MM.1S (cell line): ENCODE measurements at regions not wholly inside any gene's neighbourhood (a gene's known extent, or its start where the extent isn't known, plus 50 kb on each side); places are given as distances from the start of the nearest gene placed in this dataset.

ENCODE experiments used
- DNase-seq: peaks from one replicate; pipeline ENCODE4 v3.0.0-alpha.2; 2015
- H2AFZ ChIP-seq: fragments of 300-600 bp; sonication (generic); 2 replicates; pipeline ENCODE4 v1.6.0; 2016; ENCODE audit warnings: antibody characterized with exemption, low read length
- H3F3A ChIP-seq: fragments of 300-600 bp; sonication (generic); 2 replicates; pipeline ENCODE4 v1.6.1; 2016; ENCODE audit warnings: mild to moderate bottlenecking, antibody characterized with exemption, low read length, moderate library complexity, mixed read lengths; ENCODE audit not compliant: insufficient read depth
- H3K27ac ChIP-seq: fragments of 300-600 bp; sonication (generic); 2 replicates; pipeline ENCODE4 v1.5.1; 2016; ENCODE audit warnings: mild to moderate bottlenecking, low read length
- H3K27me3 ChIP-seq: fragments of 300-600 bp; sonication (generic); replicated peaks from 2 replicates; pipeline ENCODE4 v1.6.0; 2016; ENCODE audit warnings: low read length; ENCODE audit not compliant: insufficient read depth
- H3K36me3 ChIP-seq: fragments of 300-600 bp; sonication (generic); replicated peaks from 2 replicates; pipeline ENCODE4 v1.6.1; 2016; ENCODE audit warnings: mild to moderate bottlenecking, low read length, mixed read lengths; ENCODE audit not compliant: insufficient read depth
- H3K4me1 ChIP-seq: fragments of 300-600 bp; sonication (generic); 2 replicates; pipeline ENCODE4 v1.6.1; 2016; ENCODE audit warnings: low read length, mixed read lengths
- H3K4me2 ChIP-seq: fragments of 300-600 bp; sonication (generic); 2 replicates; pipeline ENCODE4 v1.6.0; 2016; ENCODE audit warnings: low read depth, low read length
- H3K4me3 ChIP-seq: fragments of 300-600 bp; sonication (generic); 2 replicates; pipeline ENCODE4 v1.5.1; 2016; ENCODE audit warnings: low read length, mixed read lengths
- H3K79me2 ChIP-seq: fragments of 300-600 bp; sonication (generic); 2 replicates; pipeline ENCODE4 v1.6.1; 2016; ENCODE audit warnings: mixed run types, low read length, mixed read lengths
- H3K9ac ChIP-seq: fragments of 300-600 bp; sonication (generic); 2 replicates; pipeline ENCODE4 v1.6.1; 2016; ENCODE audit warnings: low read length, mixed read lengths
- H3K9me2 ChIP-seq: fragments of 300-600 bp; sonication (generic); replicated peaks from 2 replicates; pipeline ENCODE4 v1.6.1; 2016; ENCODE audit warnings: mild to moderate bottlenecking, low read length, mixed read lengths; ENCODE audit not compliant: insufficient read depth
- H3K9me3 ChIP-seq: fragments of 300-600 bp; sonication (generic); replicated peaks from 2 replicates; pipeline ENCODE4 v1.6.1; 2016; ENCODE audit warnings: mild to moderate bottlenecking, low read length, mixed read lengths; ENCODE audit not compliant: insufficient read depth
- H4K20me1 ChIP-seq: fragments of 300-600 bp; sonication (generic); 2 replicates; pipeline ENCODE4 v1.6.1; 2016; ENCODE audit warnings: mild to moderate bottlenecking, low read length, moderate library complexity, mixed read lengths; ENCODE audit not compliant: insufficient read depth
- EZH2 ChIP-seq: fragments of 300-600 bp; sonication (generic); optimal IDR thresholded peaks from 2 replicates; pipeline ENCODE3; 2017; ENCODE audit warnings: low read depth, mild to moderate bottlenecking, antibody characterized with exemption, low read length, mixed read lengths
- EZH2phosphoT487 ChIP-seq: fragments of 300-600 bp; sonication (generic); IDR thresholded peaks from 2 replicates; pipeline ENCODE4 v1.6.1; 2018; ENCODE audit warnings: antibody characterized with exemption, low read length
- TF ChIP-seq, protein P1 (sequence below): fragments of 300-600 bp; sonication (generic); IDR thresholded peaks from 2 replicates; pipeline ENCODE4 v1.5.1; 2016; ENCODE audit warnings: antibody characterized with exemption, low read length, mixed read lengths

DNA sequence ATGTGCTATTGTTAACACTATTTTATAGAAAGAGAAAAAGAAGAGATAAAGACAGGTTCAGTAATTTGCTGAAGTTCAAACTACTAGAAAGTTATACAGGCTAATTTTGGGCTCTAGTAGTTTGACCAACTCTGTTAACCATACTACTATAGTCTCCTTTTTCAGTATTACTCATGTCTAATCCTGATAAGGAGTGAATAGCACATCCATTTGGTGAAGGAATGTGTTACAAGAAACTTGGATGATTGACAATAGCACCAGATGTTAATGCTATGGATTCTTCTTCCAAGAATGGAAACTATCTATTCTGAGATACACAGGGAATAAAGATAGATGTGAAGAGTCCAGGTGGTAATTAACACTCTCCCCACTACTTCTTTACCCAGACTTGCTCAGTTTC is 677.3 kb downstream of the PRELID2 start:
- no peak for DNase-seq
- Histone ChIP-seq H3F3A (no peaks in the 10 kb centered on the region), H3K79me2 (no peaks in the 10 kb centered on the region), H3K4me1 (no peaks in the 10 kb centered on the region), H4K20me1 (no peaks in the 10 kb centered on the region), H3K4me2 (no peak overlapping the region), H3K9ac (no peak overlapping the region), H3K4me3 (no peak overlapping the region), H3K36me3 (no peaks in the 10 kb centered on the region), H2AFZ (no peak overlapping the region), H3K9me2 (no peaks in the 10 kb centered on the region), H3K27me3 (no peaks in the 10 kb centered on the region), H3K9me3 (no peaks in the 10 kb centered on the region), H3K27ac (no peak overlapping the region)
- TF ChIP-seq EZH2phosphoT487 (no peak), EZH2 (no peak)
- TF ChIP-seq, protein P1, sequence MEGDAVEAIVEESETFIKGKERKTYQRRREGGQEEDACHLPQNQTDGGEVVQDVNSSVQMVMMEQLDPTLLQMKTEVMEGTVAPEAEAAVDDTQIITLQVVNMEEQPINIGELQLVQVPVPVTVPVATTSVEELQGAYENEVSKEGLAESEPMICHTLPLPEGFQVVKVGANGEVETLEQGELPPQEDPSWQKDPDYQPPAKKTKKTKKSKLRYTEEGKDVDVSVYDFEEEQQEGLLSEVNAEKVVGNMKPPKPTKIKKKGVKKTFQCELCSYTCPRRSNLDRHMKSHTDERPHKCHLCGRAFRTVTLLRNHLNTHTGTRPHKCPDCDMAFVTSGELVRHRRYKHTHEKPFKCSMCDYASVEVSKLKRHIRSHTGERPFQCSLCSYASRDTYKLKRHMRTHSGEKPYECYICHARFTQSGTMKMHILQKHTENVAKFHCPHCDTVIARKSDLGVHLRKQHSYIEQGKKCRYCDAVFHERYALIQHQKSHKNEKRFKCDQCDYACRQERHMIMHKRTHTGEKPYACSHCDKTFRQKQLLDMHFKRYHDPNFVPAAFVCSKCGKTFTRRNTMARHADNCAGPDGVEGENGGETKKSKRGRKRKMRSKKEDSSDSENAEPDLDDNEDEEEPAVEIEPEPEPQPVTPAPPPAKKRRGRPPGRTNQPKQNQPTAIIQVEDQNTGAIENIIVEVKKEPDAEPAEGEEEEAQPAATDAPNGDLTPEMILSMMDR, result no peak

DNA sequence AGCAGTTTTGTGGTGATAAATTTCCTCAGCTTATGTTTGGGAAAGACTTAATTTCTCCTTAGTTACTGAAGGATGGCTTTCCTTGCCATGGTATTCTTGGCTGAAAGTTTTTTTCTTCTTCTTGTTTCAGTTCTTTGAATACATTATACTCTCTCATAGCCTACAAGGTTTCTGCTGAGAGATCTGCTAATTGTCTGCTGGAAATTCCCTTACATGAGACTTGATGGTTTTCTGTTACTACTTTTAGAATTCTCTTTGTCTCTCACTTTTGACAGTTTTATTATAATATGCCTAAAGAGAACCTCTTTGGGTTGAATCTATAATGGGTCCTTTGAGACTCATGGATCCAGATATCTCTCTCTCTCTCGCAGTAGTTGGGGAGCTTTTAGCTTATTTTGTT is 693.6 kb downstream of the PRELID2 start:
- H3K79me2 ChIP-seq, result no peaks in the 10 kb centered on the region
- DNase-seq, result peak; percentile 67
- peaks cover 19% of the 10 kb centered on the region for H3K4me1 ChIP-seq
- no peaks in the 10 kb centered on the region for H3K9me3 ChIP-seq
- H4K20me1 ChIP-seq, result no peaks in the 10 kb centered on the region
- no peak overlapping the region for H3K9ac ChIP-seq
- H3K27me3 ChIP-seq, result no peaks in the 10 kb centered on the region
- H3K9me2 ChIP-seq, result no peaks in the 10 kb centered on the region
- H3K27ac ChIP-seq, result peak overlapping the region; percentile 41; the same call in 1 of the 2 replicates
- H3K4me3 ChIP-seq, result no peak overlapping the region; the same call in 1 of the 2 replicates
- no peaks in the 10 kb centered on the region for H3K36me3 ChIP-seq
- peak overlapping the region; percentile 38 for H3K4me2 ChIP-seq
- H3F3A ChIP-seq, result peaks cover 10% of the 10 kb centered on the region
- TF ChIP-seq EZH2 (no peak), EZH2phosphoT487 (no peak)
- TF ChIP-seq, protein P1, result no peak
- H2AFZ ChIP-seq, result no peak overlapping the region

DNA sequence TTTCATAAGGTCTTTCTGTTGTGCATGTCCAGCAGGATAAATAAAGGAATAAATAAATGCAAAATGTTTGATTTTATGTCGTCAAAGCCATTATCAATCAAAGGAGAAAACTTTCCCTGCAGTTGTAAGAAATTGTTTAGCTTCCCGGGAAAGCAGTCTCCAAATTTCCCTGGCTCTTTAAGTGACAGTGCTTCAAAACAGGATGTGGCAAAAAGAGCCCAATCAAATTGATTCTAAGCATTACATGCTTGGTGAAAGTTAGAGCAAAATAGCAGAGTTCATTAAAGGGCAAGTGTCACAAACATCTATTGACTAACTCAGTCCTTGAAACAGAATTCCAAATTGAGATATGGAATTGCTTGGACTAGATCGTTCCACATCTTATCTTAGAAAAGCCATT is 704.1 kb downstream of the PRELID2 start:
- TF ChIP-seq, protein P1, result no peak
- TF ChIP-seq EZH2 (no peak), EZH2phosphoT487 (no peak)
- no peak overlapping the region for H3K4me2 ChIP-seq
- no peak for DNase-seq

More for the DNA sequence above, 704.1 kb downstream of the PRELID2 start:
- Histone ChIP-seq H3K27ac (no peak overlapping the region), H3K9ac (no peak overlapping the region), H2AFZ (no peak overlapping the region), H3K36me3 (no peaks in the 10 kb centered on the region), H3K27me3 (no peaks in the 10 kb centered on the region), H3K4me1 (no peaks in the 10 kb centered on the region), H3F3A (no peaks in the 10 kb centered on the region), H3K79me2 (no peaks in the 10 kb centered on the region), H3K4me3 (no peak overlapping the region), H3K9me3 (no peaks in the 10 kb centered on the region), H4K20me1 (no peaks in the 10 kb centered on the region), H3K9me2 (no peaks in the 10 kb centered on the region)
